A549 (cell line): ENCODE measurements at regions not wholly inside any gene's neighbourhood (a gene's known extent, or its start where the extent isn't known, plus 50 kb on each side); places are given as distances from the start of the nearest gene placed in this dataset.

ENCODE experiments used
- ATAC-seq, 2 experiments: fragments of 200-7000 bp in 1 of 2; fragments of >200 bp in 1 of 2; cut with Nextera tagmentation in 1 of 2; cut with Tn5 transposase in 1 of 2; 3 replicates each; pipeline versions ENCODE4 v1.8.0 to v1.9.1; 2018 to 2020; ENCODE audit warnings: mild to moderate bottlenecking in 1 of 2, moderate library complexity in 1 of 2
- CTCF ChIA-PET: fragments of 300-600 bp; sonication (Branson Sonifier 250); formaldehyde crosslinking; extraction: SDS; loops from one replicate; lab custom pipeline; 2021; ENCODE audit warnings: antibody characterized with exemption, inconsistent platforms; lab: Yijun Ruan, JAX
- POLR2A ChIA-PET: fragments of 350-600 bp; formaldehyde crosslinking; extraction: SDS; loops from one replicate; lab custom pipeline; 2021; ENCODE audit warnings: antibody characterized with exemption, inconsistent platforms; lab: Yijun Ruan, JAX
- DNase-seq, 2 experiments: peaks; one replicate each; pipeline versions ENCODE4 v3.0.0 to v3.0.0-alpha.2; 2011 to 2016; ENCODE audit warnings: low read depth in 1 of 2, low spot score in 1 of 2
- FAIRE-seq: peaks from 2 replicates; lab custom pipeline; 2011; peaks lifted over from hg19 to GRCh38; lab: Jason Lieb, UNC
- H3K27ac ChIP-seq, 2 experiments: fragments of >200 bp; sonication (Bioruptor Twin); formaldehyde crosslinking; 3 replicates each; pipeline ENCODE4 v1.5.1; 2016 to 2017
- H3K4me1 ChIP-seq: fragments of >200 bp; sonication (Bioruptor Twin); formaldehyde crosslinking; 3 replicates; pipeline ENCODE4 v1.6.1; 2016
- H3K4me2 ChIP-seq: fragments of >200 bp; sonication (Bioruptor Twin); formaldehyde crosslinking; 3 replicates; pipeline ENCODE4 v1.6.1; 2016
- H3K4me3 ChIP-seq: fragments of >200 bp; sonication (Bioruptor Twin); formaldehyde crosslinking; 3 replicates; pipeline ENCODE4 v1.5.1; 2016
- H3K9me3 ChIP-seq: fragments of >200 bp; sonication (Bioruptor Twin); formaldehyde crosslinking; 3 replicates; pipeline ENCODE4 v1.6.1; 2016
- BCL3 ChIP-seq: fragments of >200 bp; sonication (Bioruptor Twin); formaldehyde crosslinking; IDR thresholded peaks from 3 replicates; pipeline ENCODE4 v1.6.1; 2016
- BHLHE40 ChIP-seq: IDR thresholded peaks from 2 replicates; pipeline ENCODE4 v1.6.1; 2012; ENCODE audit warnings: low read depth, low read length, inconsistent platforms
- CBX8 ChIP-seq: fragments of 200-600 bp; sonication (generic); IDR thresholded peaks from 2 replicates; pipeline ENCODE4 v1.6.1; 2016
- ESRRA ChIP-seq: fragments of 150-350 bp; IDR thresholded peaks from 2 replicates; pipeline ENCODE4 v1.6.1; 2014; ENCODE audit warnings: mild to moderate bottlenecking, low read length, borderline replicate concordance
- FOXS1 ChIP-seq: fragments of 250-450 bp; sonication (Bioruptor Pico); IDR thresholded peaks from 2 replicates; pipeline ENCODE4 v1.5.0; 2020; ENCODE audit warnings: mild to moderate bottlenecking, moderate library complexity
- HEYL ChIP-seq: fragments of 250-450 bp; sonication (Bioruptor Pico); IDR thresholded peaks from 2 replicates; pipeline ENCODE4 v1.8.0; 2021; ENCODE audit warnings: mild to moderate bottlenecking, moderate library complexity
- HOXB13 ChIP-seq: fragments of 250-450 bp; sonication (Bioruptor Pico); IDR thresholded peaks from 2 replicates; pipeline ENCODE4 v1.5.0; 2020; ENCODE audit warnings: low read depth, mild to moderate bottlenecking, moderate library complexity
- JUN ChIP-seq, 2 experiments: fragments of >200 bp; sonication (Bioruptor Twin); formaldehyde crosslinking; IDR thresholded peaks; 2 replicates in 1 of 2; 3 replicates in 1 of 2; pipeline ENCODE4 v1.6.1; 2016 to 2017
- JUNB ChIP-seq: fragments of >200 bp; sonication (Bioruptor Twin); formaldehyde crosslinking; IDR thresholded peaks from 2 replicates; pipeline ENCODE4 v1.6.1; 2016
- KDM5A ChIP-seq: fragments of 200-600 bp; sonication (generic); IDR thresholded peaks from 2 replicates; pipeline ENCODE4 v1.6.1; 2016; ENCODE audit warnings: antibody characterized with exemption, mild to moderate bottlenecking
- NPAS2 ChIP-seq: fragments of 250-450 bp; sonication (Bioruptor Pico); IDR thresholded peaks from 2 replicates; pipeline ENCODE4 v1.8.0; 2022; ENCODE audit warnings: mild to moderate bottlenecking, moderate library complexity, borderline replicate concordance
- POLR2A ChIP-seq: IDR thresholded peaks from 2 replicates; pipeline ENCODE4 v1.6.1; 2012; ENCODE audit warnings: mild to moderate bottlenecking, low read length
- POLR2AphosphoS2 ChIP-seq: conservative IDR thresholded peaks from 2 replicates; pipeline ENCODE4 v1.6.1; 2012; ENCODE audit warnings: low read length, improper control_type of control experiment, inconsistent platforms
- RAD21 ChIP-seq, 2 experiments: fragments of >200 bp in 1 of 2; sonication (Bioruptor Twin) in 1 of 2; formaldehyde crosslinking in 1 of 2; IDR thresholded peaks in 1 of 2; conservative IDR thresholded peaks in 1 of 2; 2 replicates in 1 of 2; 3 replicates in 1 of 2; pipeline ENCODE4 v1.6.1; 2012 to 2018; ENCODE audit warnings: inconsistent platforms in 1 of 2
- RNF2 ChIP-seq: fragments of 200-600 bp; sonication (generic); IDR thresholded peaks from 2 replicates; pipeline ENCODE4 v1.6.1; 2016; ENCODE audit warnings: low read depth, mild to moderate bottlenecking, antibody characterized with exemption, moderate library complexity, borderline replicate concordance
- SMC3 ChIP-seq: fragments of >200 bp; sonication (Bioruptor Twin); formaldehyde crosslinking; IDR thresholded peaks from 3 replicates; pipeline ENCODE4 v1.6.1; 2018; ENCODE audit warnings: inconsistent platforms
- TP53 ChIP-seq: fragments of 250-450 bp; sonication (Bioruptor Pico); IDR thresholded peaks from 2 replicates; pipeline ENCODE4 v1.5.0; 2021; ENCODE audit warnings: mild to moderate bottlenecking, moderate library complexity
- ZFP36 ChIP-seq: fragments of 450-650 bp; IDR thresholded peaks from 2 replicates; pipeline ENCODE4 v1.6.1; 2014; ENCODE audit warnings: borderline replicate concordance; ENCODE audit not compliant: partially characterized antibody
- ZSCAN20 ChIP-seq: fragments of 250-450 bp; sonication (Bioruptor Pico); IDR thresholded peaks from 2 replicates; pipeline ENCODE4 v1.8.0; 2022; ENCODE audit warnings: mild to moderate bottlenecking, moderate library complexity
- WGBS: methylation state at CpG from one replicate; pipeline ENCODE4 v1.1.6; 2017; ENCODE audit errors: missing lambda C conversion rate; 5-methylcytosine and 5-hydroxymethylcytosine counted together
- TF ChIP-seq, protein P1 (sequence below): fragments of 450-650 bp; IDR thresholded peaks from 2 replicates; pipeline ENCODE4 v1.6.1; 2014; ENCODE audit warnings: antibody characterized with exemption
- TF ChIP-seq, protein P2 (sequence below): fragments of >200 bp; sonication (Bioruptor Twin); formaldehyde crosslinking; IDR thresholded peaks from 3 replicates; pipeline ENCODE4 v1.5.1; 2016

DNA sequence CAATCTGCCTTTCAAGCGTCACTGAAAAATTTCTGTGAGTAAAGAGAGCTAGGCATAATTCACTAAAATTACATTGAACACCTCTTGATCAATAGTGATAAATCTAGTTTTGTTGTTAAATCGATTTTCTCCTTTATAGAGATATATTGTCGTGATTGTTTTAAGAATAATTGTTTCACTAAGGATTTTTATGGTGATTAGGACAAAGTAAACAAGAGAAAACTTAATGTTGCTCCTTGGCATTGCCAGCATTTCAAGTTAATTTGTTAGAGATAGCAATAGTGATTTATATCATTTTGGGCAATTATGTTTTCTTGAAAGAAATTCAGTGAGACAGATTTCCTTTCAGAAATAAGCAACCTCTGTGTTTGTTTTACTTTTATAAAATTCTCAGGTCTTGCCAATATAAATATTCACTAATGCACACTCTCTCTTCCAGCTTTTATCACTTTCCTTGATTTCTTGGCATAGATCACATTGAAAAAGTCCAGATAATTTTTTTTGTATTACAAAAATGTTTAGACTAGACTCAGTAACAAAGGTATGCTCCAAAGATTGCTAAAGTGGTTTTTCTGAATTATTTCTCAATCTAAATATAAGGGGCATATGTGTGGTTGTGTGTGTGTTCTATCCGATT lies 538.7 kb downstream of the TFEC start:
- no peak overlapping the region for H3K4me2 ChIP-seq
- 27% methylated on average over 4 of the region's 4 CpGs for WGBS
- DNase-seq (no peak), ATAC-seq (no peak), FAIRE-seq (no peak)
- TF ChIP-seq CBX8 (no peak), BCL3 (no peak)
- no peaks in the 10 kb centered on the region for H3K4me1 ChIP-seq
- H3K27ac ChIP-seq, result no peak overlapping the region
- POLR2A ChIA-PET, result no interaction called here
- no peak overlapping the region for H3K4me3 ChIP-seq
- no peaks in the 10 kb centered on the region for H3K9me3 ChIP-seq
- CTCF ChIA-PET, result no interaction called here

DNA sequence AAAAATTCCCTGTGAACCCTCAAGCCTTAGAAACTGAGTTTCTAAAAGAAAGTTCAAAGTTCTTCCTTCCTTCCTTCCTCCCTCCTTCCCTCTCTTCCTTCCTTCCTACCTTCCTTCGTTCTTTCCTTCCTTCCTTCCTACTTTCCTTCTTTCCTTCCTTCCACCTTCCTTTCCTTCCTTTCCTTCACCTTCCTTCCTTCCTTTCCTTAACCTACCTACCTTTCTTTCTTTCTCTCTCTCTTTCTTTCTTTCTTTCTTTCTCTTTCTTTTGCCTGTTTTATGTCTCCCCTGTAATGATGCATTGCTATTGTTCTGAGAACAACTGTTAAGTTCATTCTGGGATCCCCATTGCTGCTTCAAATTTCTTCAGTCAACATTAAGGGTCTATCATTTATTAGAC lies 551.1 kb downstream of the TFEC start:
- no peak for TF ChIP-seq RAD21 (conservative IDR thresholded peaks at IDR 0.05 in 1 of 2, IDR thresholded peaks at IDR 0.05 in 1 of 2)
- Histone ChIP-seq H3K9me3 (no peaks in the 10 kb centered on the region), H3K27ac (no peak overlapping the region), H3K4me1 (no peaks in the 10 kb centered on the region), H3K4me2 (no peak overlapping the region), H3K4me3 (no peak overlapping the region)
- ChIA-PET CTCF (no interaction called here), POLR2A (no interaction called here)
- WGBS, result no CpG with 5 or more reads among the region's 1 CpG
- no peak for DNase-seq
- ATAC-seq, result no peak
- no peak for FAIRE-seq

DNA sequence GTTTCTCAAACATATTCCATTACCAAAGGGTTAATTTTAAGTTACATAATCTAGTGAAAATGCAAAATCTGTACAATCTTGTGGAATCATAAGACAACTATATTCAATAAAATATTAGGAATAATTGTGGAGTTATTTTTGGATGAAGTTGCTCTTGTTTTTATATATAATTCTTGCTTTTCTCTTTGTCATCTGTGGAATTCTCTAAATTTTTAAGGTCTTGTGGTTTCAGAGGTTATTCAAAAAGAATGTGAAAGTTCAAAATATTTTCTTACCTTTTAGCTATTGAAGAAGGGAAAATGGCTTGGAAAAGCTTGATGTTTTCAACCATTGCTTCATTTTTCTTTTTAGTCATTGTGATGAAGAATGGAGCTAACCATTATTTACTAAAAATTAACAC lies 552.1 kb downstream of the TFEC start:
- Histone ChIP-seq H3K27ac (no peak overlapping the region), H3K4me1 (no peaks in the 10 kb centered on the region), H3K4me3 (no peak overlapping the region), H3K9me3 (no peaks in the 10 kb centered on the region), H3K4me2 (no peak overlapping the region)
- FAIRE-seq (no peak), ATAC-seq (no peak), DNase-seq (no peak)
- ChIA-PET POLR2A (no interaction called here), CTCF (interaction anchor here (0.6 kb wide), 1 partner anchor 1784 kb away, joined by 3 read pairs; no protein-coding TSS in a partner anchor)
- TF ChIP-seq ESRRA, result no peak
- no peak for TF ChIP-seq KDM5A
- no peak for TF ChIP-seq HOXB13 (CRISPR knock-in tag)
- TF ChIP-seq POLR2AphosphoS2, result no peak
- no peak for TF ChIP-seq JUNB
- no peak for TF ChIP-seq FOXS1 (CRISPR knock-in tag)
- no peak for TF ChIP-seq POLR2A
- TF ChIP-seq BHLHE40, result no peak
- no peak for TF ChIP-seq RNF2

GRCh38 chr7:115477193-115477651 lies 553.3 kb downstream of the TFEC start:
- Histone ChIP-seq H3K4me2 (peak overlapping the region; percentile 57), H3K4me3 (0 out of 3 replicates have a peak overlapping the region, but pooled peaks have one; percentile 5), H3K4me1 (no peaks in the 10 kb centered on the region), H3K9me3 (no peaks in the 10 kb centered on the region), H3K27ac (no peak overlapping the region)
- no peak for TF ChIP-seq POLR2AphosphoS2
- no peak for TF ChIP-seq TP53
- TF ChIP-seq, protein P1, sequence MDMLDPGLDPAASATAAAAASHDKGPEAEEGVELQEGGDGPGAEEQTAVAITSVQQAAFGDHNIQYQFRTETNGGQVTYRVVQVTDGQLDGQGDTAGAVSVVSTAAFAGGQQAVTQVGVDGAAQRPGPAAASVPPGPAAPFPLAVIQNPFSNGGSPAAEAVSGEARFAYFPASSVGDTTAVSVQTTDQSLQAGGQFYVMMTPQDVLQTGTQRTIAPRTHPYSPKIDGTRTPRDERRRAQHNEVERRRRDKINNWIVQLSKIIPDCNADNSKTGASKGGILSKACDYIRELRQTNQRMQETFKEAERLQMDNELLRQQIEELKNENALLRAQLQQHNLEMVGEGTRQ, result no peak
- TF ChIP-seq, protein P2, sequence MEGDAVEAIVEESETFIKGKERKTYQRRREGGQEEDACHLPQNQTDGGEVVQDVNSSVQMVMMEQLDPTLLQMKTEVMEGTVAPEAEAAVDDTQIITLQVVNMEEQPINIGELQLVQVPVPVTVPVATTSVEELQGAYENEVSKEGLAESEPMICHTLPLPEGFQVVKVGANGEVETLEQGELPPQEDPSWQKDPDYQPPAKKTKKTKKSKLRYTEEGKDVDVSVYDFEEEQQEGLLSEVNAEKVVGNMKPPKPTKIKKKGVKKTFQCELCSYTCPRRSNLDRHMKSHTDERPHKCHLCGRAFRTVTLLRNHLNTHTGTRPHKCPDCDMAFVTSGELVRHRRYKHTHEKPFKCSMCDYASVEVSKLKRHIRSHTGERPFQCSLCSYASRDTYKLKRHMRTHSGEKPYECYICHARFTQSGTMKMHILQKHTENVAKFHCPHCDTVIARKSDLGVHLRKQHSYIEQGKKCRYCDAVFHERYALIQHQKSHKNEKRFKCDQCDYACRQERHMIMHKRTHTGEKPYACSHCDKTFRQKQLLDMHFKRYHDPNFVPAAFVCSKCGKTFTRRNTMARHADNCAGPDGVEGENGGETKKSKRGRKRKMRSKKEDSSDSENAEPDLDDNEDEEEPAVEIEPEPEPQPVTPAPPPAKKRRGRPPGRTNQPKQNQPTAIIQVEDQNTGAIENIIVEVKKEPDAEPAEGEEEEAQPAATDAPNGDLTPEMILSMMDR, result no peak
- TF ChIP-seq JUN (IDR thresholded peaks at IDR 0.05), result no peak
- TF ChIP-seq RNF2, result no peak
- TF ChIP-seq HEYL (CRISPR knock-in tag), result no peak
- TF ChIP-seq SMC3, result no peak
- TF ChIP-seq NPAS2 (CRISPR knock-in tag), result no peak
- TF ChIP-seq ZFP36, result no peak
- no peak for TF ChIP-seq ZSCAN20 (CRISPR knock-in tag)
- DNase-seq (no peak), FAIRE-seq (no peak), ATAC-seq (peak; percentile 40 to 66; a peak in 5 of 6 replicates)
- WGBS, result 33% methylated on average over 23 of the region's 30 CpGs
- ChIA-PET POLR2A (no interaction called here), CTCF (no interaction called here)
